ENCODE measurements at regions not wholly inside any gene's neighbourhood (a gene's known extent, or its start where the extent isn't known, plus 50 kb on each side); places are given as distances from the start of the nearest gene placed in this dataset.

GRCh38 chr6:143621876-143622605 lies 55.7 kb upstream of the PHACTR2 start:
- DNase-seq, result no peak

- DNase-seq, result no peak
Measured at GRCh38 chr6:143621159-143621873, 56.4 kb upstream of the PHACTR2 start.

- no peak for DNase-seq
Measured at GRCh38 chr6:143620447-143620846, 57.3 kb upstream of the PHACTR2 start.

- no peak for DNase-seq
Measured at GRCh38 chr6:143619824-143620401, 57.9 kb upstream of the PHACTR2 start.

- DNase-seq, result no peak
Measured at GRCh38 chr6:143616741-143617140, 61.0 kb upstream of the PHACTR2 start.

GRCh38 chr6:143615785-143616184 lies 62.0 kb upstream of the PHACTR2 start:
- DNase-seq, result no peak

GRCh38 chr6:143614235-143614634 lies 63.5 kb upstream of the PHACTR2 start:
- DNase-seq, result no peak

GRCh38 chr6:143613749-143614148 lies 64.0 kb upstream of the PHACTR2 start:
- DNase-seq, result no peak

- DNase-seq, result no peak
Measured at GRCh38 chr6:143612186-143612585, 65.6 kb upstream of the PHACTR2 start.

GRCh38 chr6:143611580-143611979 lies 66.2 kb upstream of the PHACTR2 start:
- no peak for DNase-seq

GRCh38 chr6:143609972-143610371 lies 67.8 kb upstream of the PHACTR2 start:
- no peak for DNase-seq

- no peak for DNase-seq
Measured at GRCh38 chr6:143609501-143609900, 68.3 kb upstream of the PHACTR2 start.

GRCh38 chr6:143608906-143609305 lies 68.9 kb upstream of the PHACTR2 start:
- DNase-seq, result no peak

GRCh38 chr6:143607974-143608373 lies 69.8 kb upstream of the PHACTR2 start:
- DNase-seq, result no peak

- DNase-seq, result no peak
Measured at GRCh38 chr6:143607168-143607567, 70.6 kb upstream of the PHACTR2 start.

GRCh38 chr6:143605906-143606521 lies 71.8 kb upstream of the PHACTR2 start:
- DNase-seq, result no peak

- no peak for DNase-seq
Measured at GRCh38 chr6:143603455-143603854, 74.3 kb upstream of the PHACTR2 start.

- DNase-seq, result no peak
Measured at GRCh38 chr6:143601504-143601903, 76.3 kb upstream of the PHACTR2 start.

GRCh38 chr6:143600821-143601220 lies 76.9 kb upstream of the PHACTR2 start:
- DNase-seq, result no peak

- DNase-seq, result no peak
Measured at GRCh38 chr6:143598466-143599080, 79.2 kb upstream of the PHACTR2 start.

GRCh38 chr6:143596866-143597265 lies 80.9 kb upstream of the PHACTR2 start:
- DNase-seq, result no peak

- DNase-seq, result no peak
Measured at GRCh38 chr6:143595251-143596036, 82.3 kb upstream of the PHACTR2 start.
